Cardiac muscle cell (in vitro differentiated cells and primary cell): ENCODE measurements at regions not wholly inside any gene's neighbourhood (a gene's known extent, or its start where the extent isn't known, plus 50 kb on each side); places are given as distances from the start of the nearest gene placed in this dataset.
"Not testable (repeated sequence)": the region's sequence is repeated elsewhere in the genome, so short reads cannot be mapped to it uniquely, and the experiment has no call there.

Source experiments
- DNase-seq, 2 donors: peaks; one replicate each; pipeline versions ENCODE4 v3.0.0 to v3.0.0-alpha.2; 2010 to 2017; ENCODE audit warnings: low read depth in 1 of 2, low spot score in 1 of 2
- H3K27ac ChIP-seq: fragments of 200-600 bp; sonication (generic); 2 replicates; pipeline ENCODE4 v1.5.1; 2016
- H3K27me3 ChIP-seq: fragments of 200-600 bp; sonication (generic); 2 replicates; pipeline ENCODE4 v1.6.0; 2016; ENCODE audit warnings: control low read depth
- H3K36me3 ChIP-seq: fragments of 200-600 bp; sonication (generic); 2 replicates; pipeline ENCODE4 v1.5.1; 2016; ENCODE audit warnings: control low read depth
- H3K4me1 ChIP-seq: fragments of 200-600 bp; sonication (generic); 2 replicates; pipeline ENCODE4 v1.8.1; 2017; ENCODE audit warnings: low read depth, mild to moderate bottlenecking, mixed run types
- H3K4me3 ChIP-seq: fragments of 200-600 bp; sonication (generic); 2 replicates; pipeline ENCODE4 v1.5.1; 2016; ENCODE audit warnings: mild to moderate bottlenecking
- H3K9me3 ChIP-seq: fragments of 200-600 bp; sonication (generic); 2 replicates; pipeline ENCODE4 v1.5.1; 2017; ENCODE audit warnings: low read depth, mild to moderate bottlenecking, control low read depth
- TF ChIP-seq, protein P1 (sequence below): IDR thresholded peaks from 2 replicates; pipeline ENCODE4 v1.5.1; 2012; ENCODE audit warnings: low read depth, mild to moderate bottlenecking, low read length

DNA sequence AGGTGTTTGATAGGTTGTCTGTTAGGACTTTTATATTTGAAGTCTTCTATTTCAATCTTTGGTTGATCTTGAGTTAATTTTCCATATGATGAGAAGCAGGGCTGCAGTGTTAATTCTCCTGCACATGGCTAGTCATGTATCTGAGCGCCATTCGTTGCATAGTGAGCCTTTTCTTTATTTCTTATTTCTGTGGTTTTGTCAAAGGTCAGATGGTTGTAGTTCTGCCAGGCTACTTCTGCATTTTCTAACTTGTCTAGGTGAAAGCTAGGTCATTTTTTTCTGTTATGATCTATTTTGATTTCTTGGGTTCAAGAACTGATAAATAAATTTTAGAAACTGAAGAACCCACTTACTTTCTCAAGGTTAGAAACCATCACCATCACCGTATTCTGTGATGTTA lies 56.7 kb downstream of the CCDC74A start:
- TF ChIP-seq, protein P1, sequence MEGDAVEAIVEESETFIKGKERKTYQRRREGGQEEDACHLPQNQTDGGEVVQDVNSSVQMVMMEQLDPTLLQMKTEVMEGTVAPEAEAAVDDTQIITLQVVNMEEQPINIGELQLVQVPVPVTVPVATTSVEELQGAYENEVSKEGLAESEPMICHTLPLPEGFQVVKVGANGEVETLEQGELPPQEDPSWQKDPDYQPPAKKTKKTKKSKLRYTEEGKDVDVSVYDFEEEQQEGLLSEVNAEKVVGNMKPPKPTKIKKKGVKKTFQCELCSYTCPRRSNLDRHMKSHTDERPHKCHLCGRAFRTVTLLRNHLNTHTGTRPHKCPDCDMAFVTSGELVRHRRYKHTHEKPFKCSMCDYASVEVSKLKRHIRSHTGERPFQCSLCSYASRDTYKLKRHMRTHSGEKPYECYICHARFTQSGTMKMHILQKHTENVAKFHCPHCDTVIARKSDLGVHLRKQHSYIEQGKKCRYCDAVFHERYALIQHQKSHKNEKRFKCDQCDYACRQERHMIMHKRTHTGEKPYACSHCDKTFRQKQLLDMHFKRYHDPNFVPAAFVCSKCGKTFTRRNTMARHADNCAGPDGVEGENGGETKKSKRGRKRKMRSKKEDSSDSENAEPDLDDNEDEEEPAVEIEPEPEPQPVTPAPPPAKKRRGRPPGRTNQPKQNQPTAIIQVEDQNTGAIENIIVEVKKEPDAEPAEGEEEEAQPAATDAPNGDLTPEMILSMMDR: no peak

DNA sequence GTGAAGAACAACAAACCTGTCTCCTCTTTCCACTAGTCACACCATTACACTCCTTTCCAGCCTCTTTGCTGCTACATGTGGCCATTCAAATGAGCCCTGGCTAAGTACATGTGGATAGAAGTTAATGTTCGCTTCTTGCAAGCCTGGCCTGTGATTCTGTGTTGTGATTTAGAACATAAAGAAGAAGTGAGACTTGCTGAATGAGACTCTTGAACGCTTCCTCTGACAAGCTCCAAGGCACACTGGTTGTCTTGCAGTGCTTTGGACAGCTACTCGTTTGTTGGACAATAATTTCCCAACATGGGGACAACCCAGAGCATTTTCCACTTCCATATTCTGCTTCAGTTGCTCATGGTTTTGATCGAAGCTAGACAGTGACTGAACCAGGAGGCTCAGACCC lies 57.3 kb downstream of the CCDC74A start:
- H3K9me3 ChIP-seq: no peaks in the 10 kb centered on the region
- H3K4me3 ChIP-seq: no peak overlapping the region
- H3K4me1 ChIP-seq: no peaks in the 10 kb centered on the region
- no peaks in the 10 kb centered on the region for H3K36me3 ChIP-seq
- H3K27ac ChIP-seq: no peak overlapping the region
- no peaks in the 10 kb centered on the region for H3K27me3 ChIP-seq
- TF ChIP-seq, protein P1: no peak
- DNase-seq: no peak

More for the DNA sequence above, 56.7 kb downstream of the CCDC74A start:
- DNase-seq: no peak
- Histone ChIP-seq H3K36me3 (no peaks in the 10 kb centered on the region), H3K27me3 (no peaks in the 10 kb centered on the region), H3K4me1 (no peaks in the 10 kb centered on the region), H3K9me3 (no peaks in the 10 kb centered on the region), H3K4me3 (no peak overlapping the region), H3K27ac (no peak overlapping the region)

- no peaks in the 10 kb centered on the region for H3K27me3 ChIP-seq
- H3K4me3 ChIP-seq: no peak overlapping the region
- DNase-seq: no peak
- no peaks in the 10 kb centered on the region for H3K36me3 ChIP-seq
- no peaks in the 10 kb centered on the region for H3K4me1 ChIP-seq
- H3K27ac ChIP-seq: no peak overlapping the region
- TF ChIP-seq, protein P1: no peak
- no peaks in the 10 kb centered on the region for H3K9me3 ChIP-seq
Observed at GRCh38 chr2:131588152-131588873, 60.6 kb downstream of the CCDC74A start.

DNA sequence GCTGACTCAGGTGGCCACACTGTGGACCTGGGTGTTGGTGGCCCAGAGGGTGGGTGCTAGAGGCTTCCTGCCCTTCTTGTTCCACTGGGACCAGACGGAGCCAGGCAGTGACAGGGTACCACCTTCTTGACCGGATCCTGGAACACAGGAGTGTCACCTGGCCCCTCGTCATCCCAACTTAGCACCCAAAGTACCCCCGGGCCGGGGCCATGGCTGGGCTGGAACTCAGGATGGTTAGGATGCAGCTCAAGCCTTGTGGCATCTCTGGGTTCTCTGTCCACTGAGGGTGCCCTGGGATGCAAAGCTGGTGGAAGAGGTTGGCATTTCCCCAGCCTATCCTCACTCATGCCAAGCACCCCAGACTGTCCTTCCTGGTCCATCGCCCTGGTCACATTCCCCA lies 61.4 kb downstream of the CCDC74A start:
- H3K36me3 ChIP-seq, DNase-seq, H3K27ac ChIP-seq, H3K27me3 ChIP-seq, H3K9me3 ChIP-seq, H3K4me3 ChIP-seq, H3K4me1 ChIP-seq: not testable (repeated sequence)

DNA sequence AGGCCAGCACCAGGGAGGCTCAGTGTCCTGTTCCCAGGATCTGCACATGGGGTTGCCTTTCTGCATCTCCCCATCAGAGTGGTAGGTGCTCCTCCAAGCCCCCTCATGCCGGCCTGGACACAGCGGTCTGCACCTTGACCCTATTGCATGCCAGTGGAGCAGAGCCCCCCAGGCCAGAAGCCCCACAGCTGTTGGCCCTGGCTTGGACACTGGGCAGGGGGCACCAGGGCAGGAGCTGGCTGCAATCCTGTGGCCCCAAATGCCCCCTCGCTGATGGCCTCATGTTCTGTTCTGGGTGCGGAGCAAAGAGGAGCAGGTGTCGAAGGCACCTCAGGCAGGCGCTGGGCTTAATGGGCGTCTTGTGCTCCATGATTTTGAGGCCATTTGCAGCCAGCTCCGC lies 62.7 kb downstream of the CCDC74A start:
- no peaks in the 10 kb centered on the region for H3K27me3 ChIP-seq
- no peak overlapping the region for H3K27ac ChIP-seq
- H3K9me3 ChIP-seq: no peaks in the 10 kb centered on the region
- no peaks in the 10 kb centered on the region for H3K4me1 ChIP-seq
- no peak overlapping the region for H3K4me3 ChIP-seq
- no peak for DNase-seq
- no peaks in the 10 kb centered on the region for H3K36me3 ChIP-seq
- TF ChIP-seq, protein P1: no peak

DNA sequence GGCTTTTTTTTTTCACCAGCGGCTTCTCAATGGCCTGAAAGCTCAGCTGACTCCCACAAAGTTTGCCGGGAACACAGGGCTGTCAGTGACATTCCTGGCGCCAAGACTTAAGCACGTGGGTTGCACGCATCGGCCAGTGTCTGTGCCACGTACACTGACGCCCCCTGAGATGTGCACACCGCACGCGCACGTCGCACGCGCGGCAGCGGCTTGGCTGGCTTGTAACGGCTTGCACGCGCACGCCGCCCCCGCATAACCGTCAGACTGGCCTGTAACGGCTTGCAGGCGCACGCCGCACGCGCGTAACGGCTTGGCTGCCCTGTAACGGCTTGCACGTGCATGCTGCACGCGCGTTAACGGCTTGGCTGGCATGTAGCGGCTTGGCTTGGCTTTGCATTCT lies 63.2 kb downstream of the CCDC74A start:
- Histone ChIP-seq H3K27ac (no peak overlapping the region), H3K36me3 (no peaks in the 10 kb centered on the region), H3K9me3 (no peaks in the 10 kb centered on the region), H3K4me3 (no peak overlapping the region), H3K27me3 (no peaks in the 10 kb centered on the region), H3K4me1 (no peaks in the 10 kb centered on the region)
- TF ChIP-seq, protein P1: no peak
- DNase-seq: no peak

DNA sequence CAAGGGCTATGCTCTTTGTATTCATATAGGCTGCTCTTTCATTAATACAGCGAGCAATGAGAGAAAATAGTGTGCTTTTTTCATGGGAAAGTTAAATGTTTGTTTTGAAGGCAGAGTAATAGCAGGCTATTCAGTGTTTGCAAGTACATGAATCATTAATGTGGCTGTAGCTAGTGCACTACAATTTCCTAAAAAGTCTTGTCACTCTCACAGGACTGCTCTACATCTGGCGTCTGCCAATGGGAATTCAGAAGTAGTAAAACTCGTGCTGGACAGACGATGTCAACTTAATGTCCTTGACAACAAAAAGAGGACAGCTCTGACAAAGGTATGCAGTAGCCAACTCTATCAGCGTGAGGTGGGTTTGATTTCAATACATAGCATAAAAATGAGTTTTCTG lies 68.9 kb downstream of the CCDC74A start:
- not testable (repeated sequence) for H3K4me1 ChIP-seq, H3K4me3 ChIP-seq, H3K27me3 ChIP-seq, DNase-seq, H3K36me3 ChIP-seq, H3K27ac ChIP-seq, H3K9me3 ChIP-seq

- not testable (repeated sequence) for H3K36me3 ChIP-seq, H3K27me3 ChIP-seq, DNase-seq, H3K4me1 ChIP-seq, H3K27ac ChIP-seq, H3K4me3 ChIP-seq, H3K9me3 ChIP-seq
Observed at GRCh38 chr2:131602444-131602843, 74.8 kb downstream of the CCDC74A start.

GRCh38 chr2:131604652-131605051 lies 77.0 kb downstream of the CCDC74A start:
- H3K4me1 ChIP-seq, H3K9me3 ChIP-seq, H3K27ac ChIP-seq, DNase-seq, H3K4me3 ChIP-seq, H3K36me3 ChIP-seq, H3K27me3 ChIP-seq: not testable (repeated sequence)
